Lower lobe of right lung (tissue), 2 donors: ENCODE measurements at regions not wholly inside any gene's neighbourhood (a gene's known extent, or its start where the extent isn't known, plus 50 kb on each side); places are given as distances from the start of the nearest gene placed in this dataset.

ENCODE experiments used
- ATAC-seq, 2 donors: fragments of 200-7000 bp; cut with Tn5 transposase; one replicate each; pipeline ENCODE4 v1.9.1; 2020 to 2022; ENCODE audit warnings: mild to moderate bottlenecking in 2 of 2, moderate library complexity in 2 of 2
- DNase-seq: peaks from one replicate; pipeline ENCODE4 v3.0.0-alpha.2; 2020
- H3K27ac ChIP-seq: fragments of 200-600 bp; one replicate; pipeline ENCODE4 v1.8.0; 2022
- H3K27me3 ChIP-seq: fragments of 200-600 bp; one replicate; pipeline ENCODE4 v1.8.0; 2022; ENCODE audit warnings: low read depth
- H3K36me3 ChIP-seq: fragments of 200-600 bp; one replicate; pipeline ENCODE4 v1.8.0; 2022; ENCODE audit warnings: mild to moderate bottlenecking
- H3K4me1 ChIP-seq: fragments of 200-600 bp; one replicate; pipeline ENCODE4 v1.8.0; 2022
- H3K4me3 ChIP-seq: fragments of 200-600 bp; one replicate; pipeline ENCODE4 v1.8.0; 2022; ENCODE audit warnings: mild to moderate bottlenecking
- H3K9me3 ChIP-seq: fragments of 200-600 bp; one replicate; pipeline ENCODE4 v1.8.0; 2022
- intact Hi-C: fragments of 100-400 bp; cut with DNase I; formaldehyde crosslinking; loops from one replicate; pipeline ENCODE4 v1.11.0; 2022
- TF ChIP-seq, protein P1 (sequence below): fragments of 200-600 bp; IDR thresholded peaks from one replicate; pipeline ENCODE4 v1.8.0; 2022; ENCODE audit warnings: antibody characterized with exemption, mild to moderate bottlenecking
- donor health status: DM: no; HTN: yes; CAD: no; lungs with severe emphysema.

DNA sequence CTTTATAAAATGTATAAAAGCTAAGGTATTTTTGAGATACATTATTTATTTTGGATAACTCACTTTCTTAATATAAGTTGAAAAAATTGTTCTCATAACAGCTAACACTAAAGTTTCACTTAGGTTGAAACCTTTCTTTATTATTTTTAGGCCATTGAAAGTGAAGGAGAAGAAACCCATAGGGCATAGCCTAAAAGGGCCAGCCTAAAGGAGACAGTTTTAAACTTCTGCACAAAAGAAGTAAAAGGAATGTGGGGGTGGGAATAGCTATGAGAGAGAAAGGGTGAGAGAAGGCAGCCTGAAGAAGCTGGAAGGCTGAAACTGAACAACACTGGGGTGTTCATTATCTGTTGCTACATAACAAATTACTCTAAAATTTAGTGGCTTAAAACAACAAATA is 57.6 kb upstream of the RAPGEF2 start:
- no peaks in the 10 kb centered on the region for H3K27me3 ChIP-seq
- TF ChIP-seq, protein P1, sequence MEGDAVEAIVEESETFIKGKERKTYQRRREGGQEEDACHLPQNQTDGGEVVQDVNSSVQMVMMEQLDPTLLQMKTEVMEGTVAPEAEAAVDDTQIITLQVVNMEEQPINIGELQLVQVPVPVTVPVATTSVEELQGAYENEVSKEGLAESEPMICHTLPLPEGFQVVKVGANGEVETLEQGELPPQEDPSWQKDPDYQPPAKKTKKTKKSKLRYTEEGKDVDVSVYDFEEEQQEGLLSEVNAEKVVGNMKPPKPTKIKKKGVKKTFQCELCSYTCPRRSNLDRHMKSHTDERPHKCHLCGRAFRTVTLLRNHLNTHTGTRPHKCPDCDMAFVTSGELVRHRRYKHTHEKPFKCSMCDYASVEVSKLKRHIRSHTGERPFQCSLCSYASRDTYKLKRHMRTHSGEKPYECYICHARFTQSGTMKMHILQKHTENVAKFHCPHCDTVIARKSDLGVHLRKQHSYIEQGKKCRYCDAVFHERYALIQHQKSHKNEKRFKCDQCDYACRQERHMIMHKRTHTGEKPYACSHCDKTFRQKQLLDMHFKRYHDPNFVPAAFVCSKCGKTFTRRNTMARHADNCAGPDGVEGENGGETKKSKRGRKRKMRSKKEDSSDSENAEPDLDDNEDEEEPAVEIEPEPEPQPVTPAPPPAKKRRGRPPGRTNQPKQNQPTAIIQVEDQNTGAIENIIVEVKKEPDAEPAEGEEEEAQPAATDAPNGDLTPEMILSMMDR = no peak
- no peak overlapping the region for H3K27ac ChIP-seq
- H3K4me1 ChIP-seq = peaks cover 4% of the 10 kb centered on the region
- H3K9me3 ChIP-seq = no peaks in the 10 kb centered on the region
- ATAC-seq (no peak), DNase-seq (no peak)
- H3K36me3 ChIP-seq = no peaks in the 10 kb centered on the region
- no peak overlapping the region for H3K4me3 ChIP-seq
- intact Hi-C loops = no loop called here

DNA sequence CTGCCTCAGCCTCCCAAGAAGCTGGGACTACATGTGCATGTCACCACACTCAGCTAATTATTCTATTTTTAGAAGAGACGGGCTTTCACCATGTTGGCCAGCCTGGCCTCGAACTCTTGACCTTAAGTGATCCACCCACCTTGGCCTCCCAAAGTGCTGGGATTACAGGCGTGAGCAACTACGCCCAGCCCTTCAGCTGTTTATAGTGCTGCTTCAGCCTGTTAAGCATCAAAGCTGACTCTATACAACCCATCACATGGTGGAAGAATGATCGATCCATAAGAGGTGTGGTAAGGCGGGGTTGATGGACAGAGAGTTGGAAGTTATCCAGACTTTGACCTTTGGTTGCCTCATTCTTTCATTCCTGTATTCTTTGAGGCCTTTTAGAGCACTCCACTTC is 56.2 kb upstream of the RAPGEF2 start:
- Histone ChIP-seq H3K27me3 (no peaks in the 10 kb centered on the region), H3K27ac (no peak overlapping the region), H3K4me1 (peaks cover 4% of the 10 kb centered on the region), H3K9me3 (no peaks in the 10 kb centered on the region), H3K36me3 (no peaks in the 10 kb centered on the region), H3K4me3 (no peak overlapping the region)
- DNase-seq (no peak), ATAC-seq (no peak)
- intact Hi-C loops = no loop called here
- TF ChIP-seq, protein P1 = no peak

DNA sequence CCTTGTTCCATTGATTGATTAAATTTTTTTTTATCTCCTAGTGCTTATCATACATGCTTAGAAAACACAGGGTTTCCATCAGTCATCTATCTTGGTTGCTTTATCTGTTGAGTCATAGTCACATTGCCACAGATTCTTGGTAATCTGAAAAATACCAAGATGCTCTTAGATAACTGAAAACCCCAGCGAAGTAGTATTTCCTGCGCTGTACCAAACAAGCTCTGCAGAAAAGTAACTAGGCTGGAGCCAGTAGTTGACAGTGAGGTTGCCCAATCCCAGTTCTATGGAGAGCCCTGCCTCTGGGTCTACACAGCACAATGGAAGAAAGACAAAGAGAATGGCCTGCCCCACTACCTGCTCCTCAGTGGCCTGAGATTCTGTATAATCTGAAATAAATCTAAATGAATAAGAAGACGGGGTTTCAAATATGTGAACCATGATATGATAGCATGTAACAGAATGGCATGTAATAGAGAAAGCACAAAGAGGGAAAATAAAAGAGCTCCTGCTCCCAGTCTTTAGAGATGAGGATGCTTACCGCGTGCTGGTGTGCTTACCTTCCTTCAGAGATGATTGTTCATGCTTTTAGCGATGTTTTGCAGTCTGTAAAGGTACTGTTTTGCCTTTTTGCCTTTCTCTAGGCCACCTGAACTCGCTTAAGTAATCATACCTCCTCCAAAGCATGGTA is 55.3 kb upstream of the RAPGEF2 start:
- H3K27me3 ChIP-seq = no peaks in the 10 kb centered on the region
- H3K27ac ChIP-seq = peak overlapping the region; percentile 26
- H3K4me1 ChIP-seq = peaks cover 4% of the 10 kb centered on the region
- peak; percentile 32 to 42 for ATAC-seq
- intact Hi-C loops = no loop called here
- TF ChIP-seq, protein P1 = no peak
- peak overlapping the region; percentile 35 for H3K4me3 ChIP-seq
- no peaks in the 10 kb centered on the region for H3K9me3 ChIP-seq
- no peaks in the 10 kb centered on the region for H3K36me3 ChIP-seq
- DNase-seq = no peak

DNA sequence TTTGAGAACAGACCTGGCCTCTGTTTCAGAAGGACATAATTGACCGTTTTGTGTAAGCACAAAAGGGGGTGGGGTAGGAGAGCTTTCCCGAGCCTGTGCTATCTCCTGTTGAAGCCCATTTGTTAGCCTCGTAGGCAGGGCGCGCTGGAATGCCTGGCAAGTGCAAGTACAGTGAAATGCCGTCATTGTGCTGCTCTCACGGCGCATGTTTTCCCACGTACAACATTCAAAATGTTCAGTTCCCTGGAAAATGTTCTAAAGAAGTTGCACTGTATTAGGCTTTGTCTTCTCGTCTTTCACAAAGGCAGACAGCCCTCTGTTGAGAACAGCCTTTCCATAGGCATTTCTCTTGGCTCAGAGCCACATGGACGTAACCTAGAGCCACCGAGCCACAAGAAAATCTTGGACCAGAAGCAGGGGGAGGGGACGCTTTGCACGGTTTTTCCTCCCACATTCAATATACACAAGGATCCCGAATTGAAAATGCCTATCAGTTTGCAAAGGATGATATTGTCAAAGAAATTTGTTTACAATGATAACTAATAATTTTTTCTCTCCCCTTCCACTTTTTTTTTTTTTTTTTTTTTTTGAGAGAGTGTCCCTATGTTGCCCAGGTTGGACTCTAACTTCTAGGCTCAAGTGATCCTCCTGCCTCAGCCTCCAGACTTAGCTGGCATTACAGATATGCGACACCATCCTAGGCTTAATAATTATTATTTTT is 54.6 kb upstream of the RAPGEF2 start:
- Histone ChIP-seq H3K27me3 (no peaks in the 10 kb centered on the region), H3K9me3 (no peaks in the 10 kb centered on the region), H3K4me1 (peaks cover 4% of the 10 kb centered on the region), H3K36me3 (no peaks in the 10 kb centered on the region), H3K4me3 (peak overlapping the region; percentile 35), H3K27ac (peak overlapping the region; percentile 26)
- TF ChIP-seq, protein P1 = no peak
- peak; percentile 81 for DNase-seq
- intact Hi-C loops = no loop called here
- peak; percentile 94 to 98 for ATAC-seq

DNA sequence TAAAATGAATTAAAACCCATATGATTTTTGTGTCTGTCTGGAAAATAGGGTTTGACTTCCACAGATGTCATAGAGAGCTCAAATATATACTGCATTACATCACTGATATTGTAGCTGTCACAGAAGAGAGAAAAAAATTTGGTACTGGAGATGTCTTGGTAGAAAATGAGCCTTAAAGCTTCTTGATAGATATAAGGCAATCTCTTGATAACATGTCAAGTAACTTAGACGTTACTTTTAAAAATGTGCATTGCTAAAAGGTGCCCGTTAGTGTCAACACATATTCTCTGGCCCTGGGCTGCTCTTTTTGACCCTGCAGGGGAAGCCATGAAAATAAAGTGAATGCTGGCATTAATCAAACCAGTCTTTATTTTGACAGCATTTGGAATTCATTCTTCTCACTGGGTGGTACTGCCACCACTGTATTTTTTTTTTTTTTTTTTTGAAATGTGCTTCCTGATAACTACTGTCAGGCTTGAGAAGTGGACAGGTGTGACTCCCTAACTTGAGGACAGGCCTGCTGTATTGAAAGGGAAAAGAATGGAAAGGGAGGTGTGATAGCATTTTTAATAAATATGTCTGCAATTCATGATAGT is 53.0 kb upstream of the RAPGEF2 start:
- H3K4me1 ChIP-seq = peaks cover 4% of the 10 kb centered on the region
- H3K27me3 ChIP-seq = no peaks in the 10 kb centered on the region
- intact Hi-C loops = no loop called here
- H3K27ac ChIP-seq = no peak overlapping the region
- ATAC-seq (no peak), DNase-seq (no peak)
- H3K4me3 ChIP-seq = no peak overlapping the region
- H3K9me3 ChIP-seq = no peaks in the 10 kb centered on the region
- no peaks in the 10 kb centered on the region for H3K36me3 ChIP-seq
- TF ChIP-seq, protein P1 = no peak
